Neuronal stem cell (in vitro differentiated cells): ENCODE measurements at regions not wholly inside any gene's neighbourhood (a gene's known extent, or its start where the extent isn't known, plus 50 kb on each side); places are given as distances from the start of the nearest gene placed in this dataset.

Source experiments
- DNase-seq: peaks from one replicate; pipeline ENCODE4 v3.0.0-alpha.2; 2013; ENCODE audit warnings: low spot score
- H2AFZ ChIP-seq: one replicate; pipeline ENCODE4 v1.6.1; 2013; ENCODE audit warnings: mild to moderate bottlenecking, low read length, inconsistent platforms
- H2AK5ac ChIP-seq: 2 replicates; pipeline ENCODE4 v1.6.1; 2013; ENCODE audit warnings: low read depth, mild to moderate bottlenecking, inconsistent platforms, low read length, moderate library complexity, mixed read lengths
- H2BK120ac ChIP-seq: 2 replicates; pipeline ENCODE4 v1.6.1; 2013; ENCODE audit warnings: low read depth, mild to moderate bottlenecking, inconsistent platforms, low read length, moderate library complexity, mixed read lengths
- H2BK12ac ChIP-seq: one replicate; pipeline ENCODE4 v1.6.1; 2013; ENCODE audit warnings: low read length, inconsistent platforms
- H2BK15ac ChIP-seq: 2 replicates; pipeline ENCODE4 v1.6.1; 2013; ENCODE audit warnings: mild to moderate bottlenecking, low read length, inconsistent platforms, mixed read lengths
- H2BK5ac ChIP-seq: one replicate; pipeline ENCODE4 v1.6.1; 2013; ENCODE audit warnings: inconsistent platforms, mild to moderate bottlenecking, low read length, moderate library complexity
- H3K14ac ChIP-seq: one replicate; pipeline ENCODE4 v1.6.1; 2013; ENCODE audit warnings: low read length, inconsistent platforms
- H3K18ac ChIP-seq: 2 replicates; pipeline ENCODE4 v1.6.1; 2013; ENCODE audit warnings: low read length, inconsistent platforms
- H3K23ac ChIP-seq: 2 replicates; pipeline ENCODE4 v1.6.1; 2013; ENCODE audit warnings: low read depth, mild to moderate bottlenecking, mixed read lengths, low read length, inconsistent platforms; ENCODE audit not compliant: poor library complexity
- H3K27ac ChIP-seq: replicated peaks from 3 replicates; pipeline ENCODE4 v1.5.1; 2013; ENCODE audit warnings: low read length, inconsistent platforms
- H3K27me3 ChIP-seq, 3 experiments: 2 replicates each; pipeline ENCODE4 v1.6.1; 2013; ENCODE audit warnings: low read length in 3 of 3, mild to moderate bottlenecking in 2 of 3, inconsistent platforms in 1 of 3, low read depth in 1 of 3, mixed read lengths in 1 of 3, moderate library complexity in 1 of 3; ENCODE audit not compliant: control insufficient read depth in 3 of 3, insufficient read depth in 3 of 3
- H3K36me3 ChIP-seq, 2 donors: replicated peaks in 1 of 2; 2 replicates each; pipeline ENCODE4 v1.6.1; 2013; ENCODE audit warnings: low read length in 2 of 2; ENCODE audit not compliant: control insufficient read depth in 2 of 2, insufficient read depth in 2 of 2
- H3K4ac ChIP-seq: 2 replicates; pipeline ENCODE4 v1.6.1; 2013; ENCODE audit warnings: inconsistent platforms, mild to moderate bottlenecking, low read length, moderate library complexity
- H3K4me1 ChIP-seq, 2 donors: 1 replicate in 1 of 2; 2 replicates in 1 of 2; pipeline ENCODE4 v1.6.1; 2013; ENCODE audit warnings: low read length in 2 of 2, low read depth in 1 of 2; ENCODE audit not compliant: control insufficient read depth in 2 of 2, insufficient read depth in 1 of 2
- H3K4me2 ChIP-seq: one replicate; pipeline ENCODE4 v1.6.1; 2013; ENCODE audit warnings: mild to moderate bottlenecking, low read length, inconsistent platforms; ENCODE audit not compliant: insufficient read depth, poor library complexity, severe bottlenecking
- H3K4me3 ChIP-seq, 2 donors: 2 replicates each; pipeline ENCODE4 v1.5.1; 2013; ENCODE audit warnings: low read length in 2 of 2, mild to moderate bottlenecking in 2 of 2, inconsistent platforms in 1 of 2, moderate library complexity in 1 of 2
- H3K79me1 ChIP-seq: one replicate; pipeline ENCODE4 v1.6.1; 2013; ENCODE audit warnings: low read depth, mild to moderate bottlenecking, inconsistent platforms, low read length, moderate library complexity
- H3K9ac ChIP-seq: one replicate; pipeline ENCODE4 v1.6.1; 2013; ENCODE audit warnings: mild to moderate bottlenecking, low read depth, low read length, inconsistent platforms; ENCODE audit not compliant: poor library complexity
- H3K9me3 ChIP-seq, 2 donors: replicated peaks in 1 of 2; 2 replicates each; pipeline versions ENCODE3 to v1.6.1; 2013; ENCODE audit warnings: low read length in 2 of 2, mild to moderate bottlenecking in 2 of 2, inconsistent platforms in 1 of 2, low read depth in 1 of 2, mixed read lengths in 1 of 2, moderate library complexity in 1 of 2; ENCODE audit not compliant: control insufficient read depth in 2 of 2, insufficient read depth in 1 of 2
- H4K8ac ChIP-seq: one replicate; pipeline ENCODE4 v1.6.1; 2013; ENCODE audit warnings: low read depth, mild to moderate bottlenecking, inconsistent platforms, low read length, moderate library complexity
- H4K91ac ChIP-seq: one replicate; pipeline ENCODE4 v1.6.1; 2013; ENCODE audit warnings: low read length, low read depth, mild to moderate bottlenecking, inconsistent platforms; ENCODE audit not compliant: poor library complexity
- WGBS, 2 donors: extraction: QIAGEN DNeasy Blood & Tissue Kit; methylation state at CpG; one replicate each; pipeline ENCODE4 v1.1.7; 2013; ENCODE audit warnings: missing lambda C conversion rate in 2 of 2, mixed read lengths in 1 of 2; ENCODE audit not compliant: insufficient read length in 2 of 2, insufficient replicate concordance in 1 of 2; ENCODE audit errors: extremely low coverage in 2 of 2; 5-methylcytosine and 5-hydroxymethylcytosine counted together

- WGBS, 2 donors = no CpG with 5 or more reads among the region's 28 CpGs
- H4K8ac ChIP-seq = no peak overlapping the region
- DNase-seq = no peak
Observed at GRCh38 chr6:22356362-22356940, 59.6 kb upstream of the PRL start.

GRCh38 chr6:22357724-22358189 is 60.9 kb upstream of the PRL start:
- H3K36me3 ChIP-seq = no peaks in the 10 kb centered on the region

More at GRCh38 chr6:22356362-22356940, 59.6 kb upstream of the PRL start:
- no peaks in the 10 kb centered on the region for H3K27me3 ChIP-seq
- no peak overlapping the region for H3K9ac ChIP-seq
- no peak overlapping the region for H3K4me2 ChIP-seq
- no peak overlapping the region for H4K91ac ChIP-seq
- no peak overlapping the region for H2BK120ac ChIP-seq
- H3K36me3 ChIP-seq = no peaks in the 10 kb centered on the region
- H3K27ac ChIP-seq = no peak overlapping the region
- H3K9me3 ChIP-seq = peaks cover under 1 to 2% of the 10 kb centered on the region in 2 donors
- no peak overlapping the region for H3K4me3 ChIP-seq
- no peak overlapping the region for H3K18ac ChIP-seq
- no peaks in the 10 kb centered on the region for H3K4me1 ChIP-seq
- H2BK15ac ChIP-seq = peak overlapping the region; percentile 88
- H3K4ac ChIP-seq = no peak overlapping the region
- H3K79me1 ChIP-seq = no peaks in the 10 kb centered on the region
- H2AFZ ChIP-seq = no peak overlapping the region
- H2AK5ac ChIP-seq = no peak overlapping the region
- H2BK12ac ChIP-seq = no peak overlapping the region
- H3K14ac ChIP-seq = no peak overlapping the region
- no peak overlapping the region for H3K23ac ChIP-seq
- H2BK5ac ChIP-seq = no peak overlapping the region

GRCh38 chr6:22361576-22361975 is 64.7 kb upstream of the PRL start:
- Histone ChIP-seq H3K36me3 (no peaks in the 10 kb centered on the region), H3K27me3 (no peaks in the 10 kb centered on the region), H3K14ac (no peak overlapping the region), H4K91ac (no peak overlapping the region), H2BK120ac (no peak overlapping the region), H2BK15ac (no peak overlapping the region), H3K79me1 (no peaks in the 10 kb centered on the region), H3K4me1 (peaks cover 7 to 10% of the 10 kb centered on the region in 2 donors), H2AFZ (peak overlapping the region; percentile 22), H3K9me3 (peaks cover 5 to 6% of the 10 kb centered on the region in 2 donors), H3K4me2 (no peak overlapping the region), H2BK5ac (no peak overlapping the region), H3K9ac (no peak overlapping the region), H4K8ac (no peak overlapping the region), H3K23ac (no peak overlapping the region), H3K18ac (no peak overlapping the region), H2AK5ac (no peak overlapping the region), H2BK12ac (no peak overlapping the region), H3K4me3 (no peak overlapping the region), H3K4ac (no peak overlapping the region), H3K27ac (no peak overlapping the region)
- DNase-seq = no peak
- WGBS, 2 donors = no CpG with 5 or more reads among the region's 5 CpGs

More at GRCh38 chr6:22357724-22358189, 60.9 kb upstream of the PRL start:
- no peak overlapping the region for H3K4ac ChIP-seq
- no peak overlapping the region for H2AFZ ChIP-seq
- H3K27ac ChIP-seq = no peak overlapping the region
- H3K27me3 ChIP-seq = no peaks in the 10 kb centered on the region
- no peak overlapping the region for H3K4me3 ChIP-seq
- peaks cover 0 to 6% of the 10 kb centered on the region in 2 donors for H3K4me1 ChIP-seq
- H4K8ac ChIP-seq = no peak overlapping the region
- no peak overlapping the region for H3K23ac ChIP-seq
- no peak overlapping the region for H2BK5ac ChIP-seq
- no peak overlapping the region for H2BK120ac ChIP-seq
- H2BK15ac ChIP-seq = no peak overlapping the region
- no peak overlapping the region for H3K4me2 ChIP-seq
- no peaks in the 10 kb centered on the region for H3K79me1 ChIP-seq
- H2BK12ac ChIP-seq = no peak overlapping the region
- H3K9me3 ChIP-seq = peaks cover 5 to 6% of the 10 kb centered on the region in 2 donors
- H3K14ac ChIP-seq = no peak overlapping the region
- no peak overlapping the region for H4K91ac ChIP-seq
- H3K9ac ChIP-seq = no peak overlapping the region
- H2AK5ac ChIP-seq = no peak overlapping the region
- no peak overlapping the region for H3K18ac ChIP-seq
- DNase-seq = no peak

GRCh38 chr6:22362361-22362760 is 65.5 kb upstream of the PRL start:
- Histone ChIP-seq H3K27ac (no peak overlapping the region), H2BK12ac (no peak overlapping the region), H3K18ac (no peak overlapping the region), H3K9ac (no peak overlapping the region), H2AK5ac (no peak overlapping the region), H2BK120ac (no peak overlapping the region), H3K4me3 (no peak overlapping the region), H3K4ac (no peak overlapping the region), H3K9me3 (peaks cover 5 to 6% of the 10 kb centered on the region in 2 donors), H2BK5ac (no peak overlapping the region), H3K4me2 (no peak overlapping the region), H2BK15ac (no peak overlapping the region), H4K91ac (no peak overlapping the region), H3K4me1 (peaks cover 7 to 10% of the 10 kb centered on the region in 2 donors), H4K8ac (no peak overlapping the region), H3K14ac (no peak overlapping the region), H2AFZ (peak overlapping the region; percentile 70), H3K36me3 (no peaks in the 10 kb centered on the region), H3K79me1 (no peaks in the 10 kb centered on the region), H3K27me3 (no peaks in the 10 kb centered on the region), H3K23ac (no peak overlapping the region)
- no CpG with 5 or more reads among the region's 3 CpGs for WGBS, 2 donors
- DNase-seq = no peak
